ENCODE measurements at regions not wholly inside any gene's neighbourhood (a gene's known extent, or its start where the extent isn't known, plus 50 kb on each side); places are given as distances from the start of the nearest gene placed in this dataset.

GRCh38 chr2:12795851-12796250, 79.1 kb downstream of the TRIB2 start:
- DNase-seq: no peak

GRCh38 chr2:12796657-12797056, 79.9 kb downstream of the TRIB2 start:
- DNase-seq: no peak

- DNase-seq: peak; percentile 27
These were observed 81.1 kb downstream of the TRIB2 start for GRCh38 chr2:12797815-12798214.

GRCh38 chr2:12803607-12804006, 86.9 kb downstream of the TRIB2 start:
- peak; percentile 39 for DNase-seq

GRCh38 chr2:12804091-12804856, 87.5 kb downstream of the TRIB2 start:
- DNase-seq: peak; percentile 26

- no peak for DNase-seq
These were observed 88.3 kb downstream of the TRIB2 start for GRCh38 chr2:12805033-12805432.

GRCh38 chr2:12806549-12807242, 90.0 kb downstream of the TRIB2 start:
- no peak for DNase-seq

- no peak for DNase-seq
These were observed 91.4 kb downstream of the TRIB2 start for GRCh38 chr2:12807907-12808810.

GRCh38 chr2:12809526-12809925, 92.8 kb downstream of the TRIB2 start:
- peak; percentile 13 for DNase-seq

GRCh38 chr2:12811916-12812315, 95.2 kb downstream of the TRIB2 start:
- DNase-seq: no peak

- no peak for DNase-seq
These were observed 96.4 kb downstream of the TRIB2 start for GRCh38 chr2:12813166-12813565.

- peak; percentile 80 for DNase-seq
These were observed 99.9 kb downstream of the TRIB2 start for GRCh38 chr2:12816379-12817306.

GRCh38 chr2:12817870-12818269, 101.1 kb downstream of the TRIB2 start:
- no peak for DNase-seq

GRCh38 chr2:12818416-12819102, 101.8 kb downstream of the TRIB2 start:
- DNase-seq: no peak

GRCh38 chr2:12819103-12819475, 102.4 kb downstream of the TRIB2 start:
- DNase-seq: peak; percentile 97

- peak; percentile 53 for DNase-seq
These were observed 103.0 kb downstream of the TRIB2 start for GRCh38 chr2:12819721-12820120.

- DNase-seq: no peak
These were observed 104.9 kb downstream of the TRIB2 start for GRCh38 chr2:12821656-12822055.

- DNase-seq: peak; percentile 48
These were observed 107.6 kb downstream of the TRIB2 start for GRCh38 chr2:12824351-12824777.

- no peak for DNase-seq
These were observed 108.1 kb downstream of the TRIB2 start for GRCh38 chr2:12824778-12825379.

GRCh38 chr2:12826781-12827180, 110.0 kb downstream of the TRIB2 start:
- DNase-seq: no peak

GRCh38 chr2:12827721-12828120, 111.0 kb downstream of the TRIB2 start:
- no peak for DNase-seq
